ENCODE measurements at regions not wholly inside any gene's neighbourhood (a gene's known extent, or its start where the extent isn't known, plus 50 kb on each side); places are given as distances from the start of the nearest gene placed in this dataset.

GRCh38 chr11:29027436-29027835 is 919.2 kb downstream of the METTL15 start:
- TF ChIP-seq CTCF (IDR thresholded peaks at IDR 0.05; ENCODE audit: insufficient read depth, low read length, poor library complexity, severe bottlenecking): no peak
- no peak for TF ChIP-seq EZH2phosphoT487 (conservative IDR thresholded peaks at IDR 0.05; ENCODE audit: low read length)
- Histone ChIP-seq H3K9me2 (replicated peaks; ENCODE audit: insufficient read depth, low read length) (no peaks in the 10 kb centered on the region), H3K4me2 (ENCODE audit: low read depth, low read length, poor library complexity, severe bottlenecking) (no peak overlapping the region), H3K27ac (ENCODE audit: low read depth, low read length) (no peak overlapping the region), H3K4me3 (ENCODE audit: insufficient read depth, low read length, poor library complexity, severe bottlenecking) (no peak overlapping the region), H3K9me3 (ENCODE audit: insufficient read depth, low read length) (0 out of 2 replicates have a peak, but pooled peaks cover 3% of the 10 kb centered on the region), H2AFZ (ENCODE audit: low read depth, low read length, severe bottlenecking) (no peak overlapping the region), H3K79me2 (ENCODE audit: insufficient read depth, low read length) (no peaks in the 10 kb centered on the region), H3K9ac (ENCODE audit: low read length) (no peak overlapping the region), H4K20me1 (ENCODE audit: low read depth, low read length) (no peaks in the 10 kb centered on the region), H3K36me3 (ENCODE audit: low read length) (no peaks in the 10 kb centered on the region), H3F3A (ENCODE audit: insufficient read depth) (no peaks in the 10 kb centered on the region), H3K27me3 (ENCODE audit: low read length) (no peaks in the 10 kb centered on the region)

- H2AFZ ChIP-seq (ENCODE audit: low read depth, low read length, severe bottlenecking): no peak overlapping the region
- H3K4me3 ChIP-seq (ENCODE audit: insufficient read depth, low read length, poor library complexity, severe bottlenecking): no peak overlapping the region
These were observed 918.1 kb downstream of the METTL15 start for GRCh38 chr11:29026286-29026685.

GRCh38 chr11:29025001-29025400 is 916.8 kb downstream of the METTL15 start:
- Histone ChIP-seq H3F3A (ENCODE audit: insufficient read depth) (no peaks in the 10 kb centered on the region), H2AFZ (ENCODE audit: low read depth, low read length, severe bottlenecking) (no peak overlapping the region), H3K4me3 (ENCODE audit: insufficient read depth, low read length, poor library complexity, severe bottlenecking) (no peak overlapping the region), H3K36me3 (ENCODE audit: low read length) (no peaks in the 10 kb centered on the region), H3K9me2 (replicated peaks; ENCODE audit: insufficient read depth, low read length) (no peaks in the 10 kb centered on the region), H3K9ac (ENCODE audit: low read length) (no peak overlapping the region), H3K79me2 (ENCODE audit: insufficient read depth, low read length) (no peaks in the 10 kb centered on the region), H3K9me3 (ENCODE audit: insufficient read depth, low read length) (0 out of 2 replicates have a peak, but pooled peaks cover 3% of the 10 kb centered on the region), H3K27me3 (ENCODE audit: low read length) (no peaks in the 10 kb centered on the region), H3K4me2 (ENCODE audit: low read depth, low read length, poor library complexity, severe bottlenecking) (no peak overlapping the region), H3K27ac (ENCODE audit: low read depth, low read length) (no peak overlapping the region), H4K20me1 (ENCODE audit: low read depth, low read length) (no peaks in the 10 kb centered on the region)
- TF ChIP-seq CTCF (IDR thresholded peaks at IDR 0.05; ENCODE audit: insufficient read depth, low read length, poor library complexity, severe bottlenecking) (no peak), EZH2phosphoT487 (conservative IDR thresholded peaks at IDR 0.05; ENCODE audit: low read length) (no peak)

More at GRCh38 chr11:29026286-29026685, 918.1 kb downstream of the METTL15 start:
- no peak overlapping the region for H3K4me2 ChIP-seq (ENCODE audit: low read depth, low read length, poor library complexity, severe bottlenecking)
- TF ChIP-seq EZH2phosphoT487 (conservative IDR thresholded peaks at IDR 0.05; ENCODE audit: low read length) (no peak), CTCF (IDR thresholded peaks at IDR 0.05; ENCODE audit: insufficient read depth, low read length, poor library complexity, severe bottlenecking) (no peak)
- no peak overlapping the region for H3K9ac ChIP-seq (ENCODE audit: low read length)
- no peaks in the 10 kb centered on the region for H3K27me3 ChIP-seq (ENCODE audit: low read length)
- 0 out of 2 replicates have a peak, but pooled peaks cover 3% of the 10 kb centered on the region for H3K9me3 ChIP-seq (ENCODE audit: insufficient read depth, low read length)
- H3K36me3 ChIP-seq (ENCODE audit: low read length): no peaks in the 10 kb centered on the region
- no peaks in the 10 kb centered on the region for H4K20me1 ChIP-seq (ENCODE audit: low read depth, low read length)
- no peak overlapping the region for H3K27ac ChIP-seq (ENCODE audit: low read depth, low read length)
- no peaks in the 10 kb centered on the region for H3K9me2 ChIP-seq (replicated peaks; ENCODE audit: insufficient read depth, low read length)
- no peaks in the 10 kb centered on the region for H3K79me2 ChIP-seq (ENCODE audit: insufficient read depth, low read length)
- H3F3A ChIP-seq (ENCODE audit: insufficient read depth): no peaks in the 10 kb centered on the region

Data from SU-DHL-6 (cell line).